RWPE2 (cell line): ENCODE measurements at regions not wholly inside any gene's neighbourhood (a gene's known extent, or its start where the extent isn't known, plus 50 kb on each side); places are given as distances from the start of the nearest gene placed in this dataset.

Experiments used
- ATAC-seq: fragments of 200-7000 bp; cut with Tn5 transposase; 3 replicates; pipeline ENCODE4 v1.9.1; 2021; ENCODE audit warnings: low read depth
- DNase-seq: peaks from one replicate; pipeline ENCODE4 v3.0.0-alpha.2; 2020; ENCODE audit warnings: low spot score
- H3K27ac ChIP-seq: fragments of 450-650 bp; 2 replicates; pipeline ENCODE4 v1.5.1; 2017; ENCODE audit warnings: mild to moderate bottlenecking; ENCODE audit not compliant: poor library complexity, severe bottlenecking
- H3K27me3 ChIP-seq: fragments of 250-450 bp; sonication (Bioruptor Pico); 2 replicates; pipeline ENCODE4 v1.5.1; 2021; ENCODE audit warnings: mild to moderate bottlenecking, moderate library complexity; ENCODE audit not compliant: insufficient read depth, poor library complexity, severe bottlenecking
- H3K36me3 ChIP-seq: fragments of 250-450 bp; sonication (Bioruptor Pico); 2 replicates; pipeline ENCODE4 v1.5.1; 2020; ENCODE audit warnings: low read depth, mild to moderate bottlenecking, moderate library complexity
- H3K4me1 ChIP-seq: fragments of 250-450 bp; sonication (Bioruptor Pico); 2 replicates; pipeline ENCODE4 v1.5.1; 2021; ENCODE audit warnings: mild to moderate bottlenecking, moderate library complexity; ENCODE audit not compliant: insufficient read depth, poor library complexity, severe bottlenecking
- H3K4me3 ChIP-seq: fragments of 250-450 bp; sonication (Bioruptor Pico); 2 replicates; pipeline ENCODE4 v1.5.1; 2021; ENCODE audit warnings: mild to moderate bottlenecking, moderate library complexity; ENCODE audit not compliant: severe bottlenecking
- H3K9me3 ChIP-seq: fragments of 250-450 bp; sonication (Bioruptor Pico); 2 replicates; pipeline ENCODE4 v1.5.1; 2021; ENCODE audit warnings: mild to moderate bottlenecking, moderate library complexity; ENCODE audit not compliant: severe bottlenecking
- TF ChIP-seq, protein P1 (sequence below): fragments of 450-650 bp; IDR thresholded peaks from one replicate; pipeline ENCODE4 v1.5.1; 2017; ENCODE audit warnings: mild to moderate bottlenecking, moderate library complexity; ENCODE audit not compliant: poor library complexity, severe bottlenecking

DNA sequence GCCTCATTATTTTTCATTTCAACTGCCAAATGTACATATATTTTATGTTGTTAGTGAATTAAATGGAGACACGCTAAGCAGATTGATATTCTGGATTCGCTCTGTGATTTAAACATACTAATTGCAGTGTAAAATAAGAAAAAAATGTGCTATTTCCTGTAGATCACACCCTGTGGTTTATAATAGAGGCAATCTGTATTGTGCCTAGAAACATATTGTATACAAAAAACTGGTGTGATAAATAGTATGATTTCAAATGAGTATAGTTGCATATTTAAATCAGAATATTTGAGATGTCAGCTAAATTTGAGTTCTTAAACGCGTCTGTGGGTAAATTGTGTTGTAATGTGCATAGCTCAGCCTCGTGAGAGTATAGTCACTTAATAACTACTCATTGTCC, 643.9 kb downstream of the TBC1D4 start:
- Histone ChIP-seq H3K27me3 (no peaks in the 10 kb centered on the region), H3K4me3 (no peak overlapping the region), H3K36me3 (no peaks in the 10 kb centered on the region), H3K4me1 (no peaks in the 10 kb centered on the region), H3K9me3 (no peaks in the 10 kb centered on the region), H3K27ac (no peak overlapping the region)
- ATAC-seq = no peak
- TF ChIP-seq, protein P1, sequence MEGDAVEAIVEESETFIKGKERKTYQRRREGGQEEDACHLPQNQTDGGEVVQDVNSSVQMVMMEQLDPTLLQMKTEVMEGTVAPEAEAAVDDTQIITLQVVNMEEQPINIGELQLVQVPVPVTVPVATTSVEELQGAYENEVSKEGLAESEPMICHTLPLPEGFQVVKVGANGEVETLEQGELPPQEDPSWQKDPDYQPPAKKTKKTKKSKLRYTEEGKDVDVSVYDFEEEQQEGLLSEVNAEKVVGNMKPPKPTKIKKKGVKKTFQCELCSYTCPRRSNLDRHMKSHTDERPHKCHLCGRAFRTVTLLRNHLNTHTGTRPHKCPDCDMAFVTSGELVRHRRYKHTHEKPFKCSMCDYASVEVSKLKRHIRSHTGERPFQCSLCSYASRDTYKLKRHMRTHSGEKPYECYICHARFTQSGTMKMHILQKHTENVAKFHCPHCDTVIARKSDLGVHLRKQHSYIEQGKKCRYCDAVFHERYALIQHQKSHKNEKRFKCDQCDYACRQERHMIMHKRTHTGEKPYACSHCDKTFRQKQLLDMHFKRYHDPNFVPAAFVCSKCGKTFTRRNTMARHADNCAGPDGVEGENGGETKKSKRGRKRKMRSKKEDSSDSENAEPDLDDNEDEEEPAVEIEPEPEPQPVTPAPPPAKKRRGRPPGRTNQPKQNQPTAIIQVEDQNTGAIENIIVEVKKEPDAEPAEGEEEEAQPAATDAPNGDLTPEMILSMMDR = no peak
- DNase-seq = no peak

DNA sequence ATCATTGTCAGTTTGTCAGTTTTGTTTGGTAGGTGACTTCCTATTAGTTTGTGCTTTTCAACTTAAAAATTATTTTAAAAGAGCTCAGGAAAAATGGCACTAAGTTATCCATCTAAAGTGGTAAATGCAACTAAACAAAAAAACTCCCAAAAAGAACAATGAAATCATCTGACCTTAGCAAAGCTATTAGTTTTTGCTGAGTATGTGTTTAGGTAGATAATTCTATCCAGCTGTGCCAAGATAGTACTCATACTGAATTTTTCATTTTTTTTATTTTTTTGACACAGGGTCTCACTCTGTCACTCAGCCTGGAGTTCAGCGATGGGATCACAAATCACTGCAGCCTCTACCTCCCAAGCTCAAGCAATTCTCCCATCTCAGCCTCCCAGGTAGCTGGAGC, 645.3 kb downstream of the TBC1D4 start:
- Histone ChIP-seq H3K4me1 (no peaks in the 10 kb centered on the region), H3K36me3 (no peaks in the 10 kb centered on the region), H3K9me3 (no peaks in the 10 kb centered on the region), H3K27me3 (no peaks in the 10 kb centered on the region), H3K4me3 (no peak overlapping the region), H3K27ac (no peak overlapping the region)
- DNase-seq = no peak
- no peak for ATAC-seq
- TF ChIP-seq, protein P1 = no peak

DNA sequence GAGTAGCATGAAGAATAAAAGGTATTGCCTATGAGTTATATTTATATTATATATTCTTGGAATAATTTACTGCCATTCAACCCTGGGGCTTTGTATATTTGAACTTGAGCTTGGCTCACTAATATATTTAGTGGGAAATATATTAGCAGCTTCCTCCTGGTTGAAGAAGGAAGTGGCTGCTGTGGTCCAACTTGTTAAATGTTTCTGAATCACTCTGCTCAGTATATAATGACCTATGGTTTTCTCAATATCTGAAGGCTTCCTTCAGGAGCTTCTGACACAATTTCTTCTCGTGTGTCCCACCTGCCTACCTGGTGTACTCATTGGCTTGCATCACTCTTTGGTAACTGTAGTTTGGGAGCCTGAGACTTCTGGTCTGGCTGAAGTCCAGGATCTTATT, 646.4 kb downstream of the TBC1D4 start:
- Histone ChIP-seq H3K4me3 (no peak overlapping the region), H3K36me3 (no peaks in the 10 kb centered on the region), H3K4me1 (no peaks in the 10 kb centered on the region), H3K27ac (no peak overlapping the region), H3K27me3 (no peaks in the 10 kb centered on the region), H3K9me3 (no peaks in the 10 kb centered on the region)
- no peak for ATAC-seq
- TF ChIP-seq, protein P1 = no peak
- no peak for DNase-seq

DNA sequence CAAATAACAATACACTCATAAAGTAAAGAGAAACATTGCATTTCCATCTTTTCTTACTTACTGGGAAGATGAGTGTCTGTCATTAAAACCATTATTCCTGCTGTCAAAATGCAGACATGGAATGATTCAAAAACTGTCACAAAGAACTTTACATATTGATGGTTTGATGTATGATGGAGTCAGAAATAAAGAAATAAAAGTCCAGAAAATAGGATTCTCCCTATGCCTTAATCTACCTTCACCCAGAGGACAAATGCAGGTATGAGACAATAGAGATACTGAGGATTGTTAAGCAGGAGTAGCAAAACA, 656.1 kb downstream of the TBC1D4 start:
- TF ChIP-seq, protein P1 = no peak
- Histone ChIP-seq H3K4me1 (peaks cover 15% of the 10 kb centered on the region), H3K4me3 (no peak overlapping the region)

DNA sequence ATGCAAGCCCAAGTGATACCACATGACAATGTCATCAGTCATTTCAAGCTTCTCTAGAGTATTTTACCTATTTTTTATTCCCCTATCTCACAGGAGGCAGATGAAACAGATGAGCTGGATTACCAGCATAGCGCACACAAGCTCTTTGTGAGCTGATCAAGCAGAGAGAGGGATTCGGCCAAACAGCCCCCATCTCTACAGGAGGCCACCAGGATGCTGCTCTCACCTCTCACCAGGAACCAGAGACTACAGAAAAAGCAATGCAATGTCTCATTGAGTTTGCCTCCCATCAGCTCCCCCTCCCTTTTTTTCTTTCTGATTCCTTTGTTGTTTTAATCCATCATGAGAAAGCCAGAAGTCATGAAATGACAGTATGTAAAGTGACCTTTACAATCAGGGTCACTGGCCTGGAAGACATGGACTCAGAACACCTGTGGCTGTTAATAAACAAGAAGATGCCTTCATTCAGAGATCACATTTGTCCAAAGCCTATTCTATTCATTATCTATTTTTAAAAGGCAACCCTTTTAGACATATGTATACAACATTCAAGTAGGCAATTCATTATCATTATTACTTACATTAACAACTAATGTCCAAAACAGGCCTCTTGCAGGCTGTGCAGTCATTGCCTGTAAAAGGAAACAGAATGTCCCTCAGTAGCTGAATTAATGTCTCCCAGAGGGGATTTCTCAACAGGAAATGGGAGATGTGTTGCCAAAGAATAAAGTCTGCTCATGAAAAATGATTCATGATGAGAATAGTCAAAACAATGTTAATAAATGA, 656.6 kb downstream of the TBC1D4 start:
- Histone ChIP-seq H3K27ac (peak overlapping the region; percentile 90), H3K36me3 (no peaks in the 10 kb centered on the region), H3K4me3 (no peak overlapping the region), H3K9me3 (no peaks in the 10 kb centered on the region), H3K27me3 (no peaks in the 10 kb centered on the region), H3K4me1 (peaks cover 15% of the 10 kb centered on the region)
- ATAC-seq (peak; percentile 93), DNase-seq (no peak)
- TF ChIP-seq, protein P1 = no peak

More for the DNA sequence above, 656.1 kb downstream of the TBC1D4 start:
- no peaks in the 10 kb centered on the region for H3K9me3 ChIP-seq
- no peaks in the 10 kb centered on the region for H3K36me3 ChIP-seq
- DNase-seq = no peak
- peak overlapping the region; percentile 90 for H3K27ac ChIP-seq
- no peaks in the 10 kb centered on the region for H3K27me3 ChIP-seq
- ATAC-seq = peak; percentile 14; the same call in 1 of the 3 replicates
